Skin epidermis (tissue), 12 donors: ENCODE measurements at regions not wholly inside any gene's neighbourhood (a gene's known extent, or its start where the extent isn't known, plus 50 kb on each side); places are given as distances from the start of the nearest gene placed in this dataset.
"Not testable (repeated sequence)": the region's sequence is repeated elsewhere in the genome, so short reads cannot be mapped to it uniquely, and the experiment has no call there.

ENCODE experiments used
- H3K27ac ChIP-seq, 21 experiments: fragments of 200-600 bp; sonication (generic) in 11 of 21; one replicate each; pipeline ENCODE4 v1.5.0; 2020; ENCODE audit warnings: mild to moderate bottlenecking in 3 of 21, inconsistent platforms in 2 of 21, moderate library complexity in 2 of 21
- H3K4me3 ChIP-seq, 7 experiments: fragments of 200-600 bp; sonication (generic) in 2 of 7; one replicate each; pipeline ENCODE4 v1.5.0; 2020; ENCODE audit warnings: inconsistent platforms in 2 of 7, mild to moderate bottlenecking in 2 of 7, moderate library complexity in 1 of 7

GRCh38 chr21:36621794-36622193 lies 77.1 kb upstream of the SIM2 start:
- not testable (repeated sequence) for H3K27ac ChIP-seq, H3K4me3 ChIP-seq

GRCh38 chr21:36624105-36624504 lies 74.8 kb upstream of the SIM2 start:
- H3K27ac ChIP-seq, result no peak overlapping the region
- no peak overlapping the region for H3K4me3 ChIP-seq

DNA sequence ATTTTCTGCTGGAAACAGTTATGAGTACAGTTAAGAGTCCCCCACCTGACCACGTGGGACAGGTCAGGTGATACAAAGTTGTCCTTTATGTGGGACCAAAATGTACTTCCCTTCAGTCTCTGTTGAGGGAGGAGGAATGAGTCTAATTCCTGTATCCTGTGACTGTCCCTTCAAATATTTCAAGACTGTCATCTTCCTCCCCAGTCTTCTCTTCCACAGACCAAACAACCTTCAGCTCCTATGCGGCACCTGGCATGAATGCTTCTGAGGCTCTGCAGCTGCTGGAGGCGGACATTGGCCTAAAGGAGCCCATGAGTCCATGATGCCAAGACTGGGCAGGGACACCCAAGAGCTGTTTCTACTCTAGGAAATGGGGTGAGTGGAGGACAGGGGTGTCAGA lies 72.1 kb upstream of the SIM2 start:
- Histone ChIP-seq H3K27ac (no peak overlapping the region), H3K4me3 (no peak overlapping the region)

DNA sequence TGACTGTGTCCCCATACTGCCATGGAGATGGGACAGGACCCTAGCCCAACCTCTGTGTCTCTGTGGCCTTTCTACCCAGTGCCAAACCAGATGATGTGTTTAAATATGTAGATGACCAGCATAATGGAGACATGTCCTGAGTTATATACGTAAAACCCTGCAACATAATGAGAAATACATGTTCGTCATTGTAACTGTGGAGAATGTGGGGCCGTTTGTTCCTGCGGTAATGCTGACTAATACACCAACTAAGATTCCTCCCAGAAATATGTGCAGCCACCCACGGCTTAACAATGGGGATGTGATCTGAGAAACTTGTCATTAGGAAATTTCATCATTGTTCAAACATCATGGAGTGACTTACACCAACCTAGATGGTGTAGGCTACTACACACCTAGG lies 71.7 kb upstream of the SIM2 start:
- no peak overlapping the region for H3K4me3 ChIP-seq

GRCh38 chr21:36628106-36628505 lies 70.8 kb upstream of the SIM2 start:
- no peak overlapping the region for H3K27ac ChIP-seq
- H3K4me3 ChIP-seq, result no peak overlapping the region

More for the DNA sequence above, 71.7 kb upstream of the SIM2 start:
- no peak overlapping the region for H3K27ac ChIP-seq

DNA sequence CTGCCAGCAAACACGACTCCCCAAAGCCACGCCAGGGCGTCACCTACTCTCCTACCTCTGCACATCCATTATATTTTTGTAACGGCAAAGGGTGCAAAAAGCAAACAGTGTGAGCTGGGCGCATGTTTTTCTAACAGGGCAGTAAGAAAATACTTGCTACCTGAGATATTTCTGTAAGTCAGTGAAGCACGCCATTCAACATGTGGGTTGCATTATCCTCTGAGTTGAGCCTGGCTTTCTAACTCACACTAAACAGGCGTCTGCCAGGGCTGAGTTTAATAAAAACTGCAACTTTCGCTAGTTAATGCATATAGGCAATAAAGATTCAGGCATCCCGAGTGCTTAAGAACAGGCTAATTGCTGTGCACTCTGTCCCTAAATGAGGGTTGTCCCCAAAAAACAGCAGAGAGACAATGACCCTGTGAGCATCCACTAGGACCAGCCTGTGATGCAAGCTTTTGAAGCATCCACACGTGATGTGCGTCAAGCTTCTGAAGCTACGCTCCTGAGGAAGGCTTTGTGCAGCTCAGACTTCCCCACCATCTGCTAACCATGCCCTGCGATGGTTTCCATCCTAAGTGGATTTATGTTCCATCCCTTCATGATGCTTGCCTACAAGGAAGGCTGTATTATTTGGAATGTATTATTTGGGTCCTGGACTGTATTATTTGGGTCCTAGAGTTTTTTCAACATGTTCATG lies 70.0 kb upstream of the SIM2 start:
- Histone ChIP-seq H3K4me3 (no peak overlapping the region), H3K27ac (no peak overlapping the region)

GRCh38 chr21:36630485-36631206 lies 68.3 kb upstream of the SIM2 start:
- H3K4me3 ChIP-seq, result no peak overlapping the region
- no peak overlapping the region for H3K27ac ChIP-seq

DNA sequence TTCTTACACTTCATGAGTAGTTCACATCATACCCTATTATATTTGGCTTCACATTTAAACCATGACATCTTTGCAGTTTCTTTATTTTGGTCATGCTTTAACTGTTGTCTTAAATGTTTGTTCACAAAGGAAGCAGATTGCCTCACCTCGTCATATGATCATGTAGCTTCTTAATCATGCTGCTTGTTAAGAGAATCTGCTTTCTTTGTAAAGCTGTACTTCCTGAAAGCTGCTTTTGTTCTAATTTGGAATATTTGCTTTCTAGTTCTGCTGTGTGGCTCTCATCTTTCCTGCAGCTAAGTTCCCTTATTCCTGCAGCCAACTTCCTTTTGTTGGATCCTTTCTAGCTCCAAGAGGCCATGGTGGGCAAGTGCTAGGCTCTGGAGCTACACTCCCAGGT lies 62.9 kb upstream of the SIM2 start:
- Histone ChIP-seq H3K4me3 (no peak overlapping the region), H3K27ac (no peak overlapping the region)

GRCh38 chr21:36636439-36636838 lies 62.5 kb upstream of the SIM2 start:
- Histone ChIP-seq H3K27ac (no peak overlapping the region), H3K4me3 (no peak overlapping the region)

- Histone ChIP-seq H3K4me3 (no peak overlapping the region), H3K27ac (no peak overlapping the region)
Observed at GRCh38 chr21:36639769-36640168, 59.1 kb upstream of the SIM2 start.

GRCh38 chr21:36640174-36640720 lies 58.7 kb upstream of the SIM2 start:
- H3K27ac ChIP-seq, result no peak overlapping the region
- no peak overlapping the region for H3K4me3 ChIP-seq

DNA sequence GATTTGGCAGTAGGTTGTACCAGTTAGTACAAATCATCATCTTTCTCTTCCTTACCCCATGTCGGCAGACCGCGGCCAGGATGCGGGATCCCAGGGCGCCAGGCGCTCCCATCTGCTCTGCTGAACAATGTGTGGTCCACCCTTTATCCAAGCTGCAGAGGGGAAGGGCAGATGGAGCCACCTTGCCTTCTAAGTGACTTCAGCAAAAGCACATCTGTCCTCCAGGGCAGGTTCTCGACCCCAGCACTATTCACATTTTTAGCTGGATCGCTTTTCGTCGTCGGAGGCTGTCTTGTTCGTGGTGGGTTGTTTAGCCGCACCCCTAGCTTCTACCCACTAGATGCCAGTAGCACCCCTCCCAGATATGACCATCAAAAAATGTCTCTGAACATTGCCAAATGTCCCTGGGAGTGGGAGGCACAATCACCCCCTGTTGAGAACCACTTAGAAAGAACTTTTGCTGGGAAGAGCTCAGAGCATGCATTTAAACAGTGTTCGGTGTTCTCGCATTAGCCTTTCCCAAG lies 58.1 kb upstream of the SIM2 start:
- Histone ChIP-seq H3K27ac (peak overlapping the region in 1 of 21 experiments; percentile 10), H3K4me3 (no peak overlapping the region)

GRCh38 chr21:36641346-36641745 lies 57.6 kb upstream of the SIM2 start:
- Histone ChIP-seq H3K27ac (no peak overlapping the region), H3K4me3 (no peak overlapping the region)

DNA sequence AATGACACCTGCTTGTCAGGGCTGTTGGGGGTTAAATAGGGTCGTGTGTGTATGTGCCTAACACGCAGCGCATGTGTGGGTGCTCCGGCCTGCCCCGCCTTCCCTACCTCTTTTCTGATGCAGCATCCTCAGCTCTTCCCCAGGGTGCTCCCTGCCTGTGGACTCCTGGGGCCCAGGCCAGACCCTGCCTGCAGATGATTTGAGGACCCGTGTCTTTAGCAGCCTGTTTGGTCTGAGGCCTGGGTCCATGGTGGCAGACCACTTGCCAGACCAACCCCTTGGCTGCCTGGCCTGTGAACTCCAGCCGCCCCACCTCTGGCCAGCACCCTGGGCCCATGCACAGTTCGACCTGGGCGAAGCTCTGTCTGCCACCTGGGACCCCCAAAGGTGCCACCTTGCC lies 57.0 kb upstream of the SIM2 start:
- Histone ChIP-seq H3K4me3 (no peak overlapping the region), H3K27ac (no peak overlapping the region)

- Histone ChIP-seq H3K4me3 (no peak overlapping the region), H3K27ac (no peak overlapping the region)
Observed at GRCh38 chr21:36642777-36643176, 56.1 kb upstream of the SIM2 start.

DNA sequence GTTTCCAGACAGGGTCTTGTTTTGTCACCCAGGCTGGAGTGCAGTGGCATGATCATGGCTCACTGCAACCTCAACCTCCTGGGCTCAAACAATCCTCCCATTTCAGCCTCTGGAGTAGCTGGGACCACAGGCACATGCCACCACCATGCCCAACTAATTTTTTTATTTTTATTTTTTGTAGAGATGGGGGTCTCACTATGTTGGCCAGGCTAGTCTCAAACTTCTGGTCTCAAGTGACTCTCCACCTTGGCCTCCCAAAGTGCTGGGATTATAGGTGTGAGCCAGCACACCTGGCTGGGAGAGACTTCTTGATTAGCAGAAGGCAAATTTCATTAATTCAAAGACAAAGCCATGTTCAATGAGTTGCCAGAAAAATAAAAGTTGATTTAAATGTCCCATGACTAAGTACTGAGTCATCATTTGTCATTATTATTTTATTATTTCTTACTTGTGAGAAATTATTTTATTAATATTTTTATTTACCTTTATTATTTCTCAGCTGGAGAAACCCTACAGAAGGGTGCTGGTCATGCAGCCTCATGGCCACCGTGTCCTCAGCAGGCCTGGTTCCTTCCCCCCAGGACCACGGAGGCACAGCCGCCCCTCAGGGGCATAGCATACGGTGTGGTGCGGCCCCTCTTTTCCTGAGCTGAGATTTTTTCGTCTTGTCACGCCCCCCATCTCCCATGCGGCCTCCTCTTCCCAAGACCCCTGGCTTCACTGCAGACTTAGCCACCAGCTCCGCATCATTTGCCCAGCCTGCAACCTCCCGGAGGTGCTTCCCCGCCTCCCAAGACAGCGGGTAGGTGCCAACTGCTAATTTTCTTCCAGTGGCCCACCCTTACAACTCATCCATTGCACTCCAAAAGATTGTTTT lies 55.3 kb upstream of the SIM2 start:
- H3K27ac ChIP-seq, result no peak overlapping the region
- H3K4me3 ChIP-seq, result no peak overlapping the region

- no peak overlapping the region for H3K27ac ChIP-seq
- H3K4me3 ChIP-seq, result no peak overlapping the region
Observed at GRCh38 chr21:36646011-36646410, 52.9 kb upstream of the SIM2 start.

- Histone ChIP-seq H3K27ac (no peak overlapping the region), H3K4me3 (no peak overlapping the region)
Observed at GRCh38 chr21:36646645-36647044, 52.3 kb upstream of the SIM2 start.

DNA sequence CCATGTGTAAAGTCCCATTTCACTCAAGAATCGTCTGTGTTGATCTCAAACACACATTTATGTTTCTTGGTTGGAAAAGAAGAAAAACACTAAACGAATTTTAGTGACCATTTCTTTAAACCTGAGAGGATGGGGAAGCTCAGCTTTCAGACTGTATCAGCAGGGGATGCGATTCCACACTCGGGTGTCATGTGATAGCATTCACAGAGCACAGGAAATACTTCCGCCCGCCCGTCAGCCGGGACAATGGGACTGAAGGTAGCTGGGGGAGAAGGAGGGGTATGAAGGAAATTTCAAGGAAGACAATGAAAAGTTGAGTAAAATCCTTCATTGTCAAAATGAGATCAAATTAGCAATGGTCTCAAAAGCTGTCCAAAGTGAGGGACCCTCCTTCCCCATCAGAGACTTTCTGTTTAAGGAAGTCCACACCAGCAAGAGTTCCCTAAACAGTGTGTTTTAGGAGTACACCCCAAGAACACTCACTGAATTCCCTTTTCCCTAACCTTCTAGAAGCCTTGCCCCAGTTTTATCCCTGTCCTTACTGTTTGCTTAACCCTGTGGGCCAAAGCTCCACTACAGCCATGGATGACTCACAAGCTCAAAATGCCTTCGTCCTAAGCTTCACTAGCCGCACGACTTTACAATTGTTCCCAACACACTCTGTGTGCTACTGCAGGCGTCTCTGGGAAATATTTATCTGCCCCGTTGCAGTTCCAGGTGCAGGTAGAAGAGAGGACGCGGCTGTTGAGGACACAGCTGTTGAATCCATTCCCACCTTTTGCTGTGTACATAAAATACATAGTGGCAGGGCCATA lies 51.4 kb upstream of the SIM2 start:
- Histone ChIP-seq H3K4me3 (no peak overlapping the region), H3K27ac (no peak overlapping the region)
